ENCODE measurements at regions not wholly inside any gene's neighbourhood (a gene's known extent, or its start where the extent isn't known, plus 50 kb on each side); places are given as distances from the start of the nearest gene placed in this dataset.

- no peak overlapping the region for H3K4me3 ChIP-seq
- TF ChIP-seq CTCF (IDR thresholded peaks at IDR 0.05) = no peak
- H3K27ac ChIP-seq = no peak overlapping the region
- ATAC-seq (no peak), DNase-seq (no peak)
- H3K9me3 ChIP-seq = no peaks in the 10 kb centered on the region
- H3K27me3 ChIP-seq = no peaks in the 10 kb centered on the region
- no peaks in the 10 kb centered on the region for H3K36me3 ChIP-seq
- no peaks in the 10 kb centered on the region for H3K4me1 ChIP-seq
- WGBS, 2 donors = 38 to 41% methylated on average over 2 of the region's 2 CpGs
- intact Hi-C loops (cut with DNase I) = no loop called here
These were observed 295.3 kb downstream of the CDH7 start for GRCh38 chr18:66046032-66046602.

GRCh38 chr18:66043009-66043408, 292.2 kb downstream of the CDH7 start:
- no peaks in the 10 kb centered on the region for H3K9me3 ChIP-seq
- no peaks in the 10 kb centered on the region for H3K27me3 ChIP-seq
- TF ChIP-seq CTCF (IDR thresholded peaks at IDR 0.05) = no peak
- 50 to 51% methylated on average over 2 of the region's 2 CpGs for WGBS, 2 donors
- H3K4me3 ChIP-seq = no peak overlapping the region
- H3K27ac ChIP-seq = no peak overlapping the region
- no peaks in the 10 kb centered on the region for H3K36me3 ChIP-seq
- H3K4me1 ChIP-seq = no peaks in the 10 kb centered on the region
- no peak for ATAC-seq
- no peak for DNase-seq
- intact Hi-C loops (cut with DNase I) = no loop called here

DNA sequence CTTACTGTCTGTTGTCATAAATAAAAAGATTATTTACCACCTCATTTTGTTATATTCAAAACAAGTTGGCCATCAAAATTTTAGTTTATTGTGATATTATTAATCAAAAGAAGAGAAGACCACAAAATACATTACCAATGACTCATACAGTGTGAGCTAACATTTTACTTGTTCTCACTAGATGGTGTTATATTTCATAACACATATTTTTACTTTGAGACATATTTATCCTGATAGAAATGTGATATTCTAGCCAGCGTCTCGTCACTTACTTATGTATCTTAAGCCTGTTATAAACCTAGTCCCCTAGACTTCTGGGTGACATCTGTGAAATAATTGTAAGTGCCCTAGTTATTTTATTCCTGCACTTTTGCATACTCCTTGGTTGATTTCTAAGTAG, 263.2 kb downstream of the CDH7 start:
- Histone ChIP-seq H3K27ac (no peak overlapping the region), H3K36me3 (no peaks in the 10 kb centered on the region), H3K4me3 (no peak overlapping the region), H3K4me1 (no peaks in the 10 kb centered on the region), H3K9me3 (peaks cover 0 to 13% (median 0%) of the 10 kb centered on the region in 11 donors), H3K27me3 (no peaks in the 10 kb centered on the region)
- 56 to 66% methylated on average over 2 of the region's 2 CpGs for WGBS, 2 donors
- no peak for ATAC-seq
- DNase-seq = no peak
- no peak for TF ChIP-seq CTCF (IDR thresholded peaks at IDR 0.05)
- intact Hi-C loops (cut with DNase I) = no loop called here

- Histone ChIP-seq H3K27me3 (no peaks in the 10 kb centered on the region), H3K4me3 (no peak overlapping the region), H3K4me1 (no peaks in the 10 kb centered on the region), H3K27ac (no peak overlapping the region), H3K36me3 (no peaks in the 10 kb centered on the region), H3K9me3 (peaks cover 0 to 13% (median 0%) of the 10 kb centered on the region in 11 donors)
- DNase-seq = no peak
- ATAC-seq = no peak
- no peak for TF ChIP-seq CTCF (IDR thresholded peaks at IDR 0.05)
- WGBS, 2 donors = 47 to 55% methylated on average over 3 of the region's 3 CpGs
- intact Hi-C loops (cut with DNase I) = no loop called here
These were observed 261.1 kb downstream of the CDH7 start for GRCh38 chr18:66011916-66012315.

All from heart right ventricle (tissue), 16 donors.